HEK293 (cell line): ENCODE measurements at regions not wholly inside any gene's neighbourhood (a gene's known extent, or its start where the extent isn't known, plus 50 kb on each side); places are given as distances from the start of the nearest gene placed in this dataset.

Experiments
- CTCF ChIA-PET: fragments of 350-600 bp; formaldehyde crosslinking; extraction: SDS; loops from one replicate; lab custom pipeline; 2021; ENCODE audit warnings: antibody characterized with exemption; lab: Yijun Ruan, JAX
- POLR2A ChIA-PET: fragments of 300-600 bp; formaldehyde crosslinking; extraction: SDS; loops from one replicate; lab custom pipeline; 2020; ENCODE audit warnings: antibody characterized with exemption, inconsistent platforms; lab: Yijun Ruan, JAX
- H3K27ac ChIP-seq: fragments of 200-500 bp; sonication (Bioruptor generic); 2 replicates; pipeline ENCODE4 v1.5.1; 2014; ENCODE audit warnings: low read depth, low read length, control low read depth, inconsistent platforms; ENCODE audit errors: extremely low read depth
- H3K36me3 ChIP-seq, 2 experiments: fragments of 200-500 bp in 1 of 2; sonication (Bioruptor generic) in 1 of 2; 1 replicate in 1 of 2; 2 replicates in 1 of 2; pipeline ENCODE4 v1.5.1; 2014 to 2017; ENCODE audit warnings: inconsistent platforms in 2 of 2, low read length in 2 of 2; ENCODE audit not compliant: control insufficient read depth in 2 of 2, insufficient read depth in 1 of 2
- H3K4me1 ChIP-seq: fragments of 200-500 bp; sonication (Bioruptor generic); 2 replicates; pipeline ENCODE4 v1.5.1; 2014; ENCODE audit warnings: mild to moderate bottlenecking, low read length, inconsistent platforms; ENCODE audit not compliant: control insufficient read depth, insufficient read depth
- H3K4me3 ChIP-seq: 2 replicates; pipeline ENCODE4 v1.5.1; 2011; ENCODE audit warnings: low read depth, mild to moderate bottlenecking, control low read depth, low read length, moderate library complexity
- H3K9me3 ChIP-seq: fragments of 200-500 bp; sonication (Bioruptor generic); 2 replicates; pipeline ENCODE4 v1.5.1; 2014; ENCODE audit warnings: low read depth, low read length, inconsistent platforms; ENCODE audit not compliant: control insufficient read depth, insufficient read depth
- BCL6B ChIP-seq: fragments of 450-650 bp; formaldehyde crosslinking; IDR thresholded peaks from 2 replicates; pipeline ENCODE4 v1.5.1; 2017; ENCODE audit warnings: missing biosample characterization, missing genetic modification characterization
- ELK4 ChIP-seq: IDR thresholded peaks from 2 replicates; pipeline ENCODE4 v1.6.1; 2011; ENCODE audit warnings: mild to moderate bottlenecking, low read depth, low read length, borderline replicate concordance
- GLIS1 ChIP-seq: fragments of 450-650 bp; formaldehyde crosslinking; IDR thresholded peaks from 2 replicates; pipeline ENCODE4 v1.5.1; 2016; ENCODE audit warnings: missing biosample characterization, missing genetic modification characterization
- KLF7 ChIP-seq: fragments of 450-650 bp; formaldehyde crosslinking; IDR thresholded peaks from 2 replicates; pipeline ENCODE4 v1.5.1; 2016; ENCODE audit warnings: missing biosample characterization, missing genetic modification characterization, borderline replicate concordance
- MYNN ChIP-seq: fragments of 450-650 bp; formaldehyde crosslinking; IDR thresholded peaks from 2 replicates; pipeline ENCODE4 v1.5.1; 2016; ENCODE audit warnings: missing biosample characterization, missing genetic modification characterization, borderline replicate concordance
- MZF1 ChIP-seq: fragments of 450-650 bp; formaldehyde crosslinking; IDR thresholded peaks from 2 replicates; pipeline ENCODE4 v1.5.1; 2017; ENCODE audit warnings: missing biosample characterization, missing genetic modification characterization, borderline replicate concordance
- OSR2 ChIP-seq: fragments of 450-650 bp; formaldehyde crosslinking; IDR thresholded peaks from 2 replicates; pipeline ENCODE4 v1.5.1; 2016; ENCODE audit warnings: missing biosample characterization, missing genetic modification characterization
- PRDM10 ChIP-seq: fragments of 450-650 bp; formaldehyde crosslinking; IDR thresholded peaks from 2 replicates; pipeline ENCODE4 v1.5.1; 2016; ENCODE audit warnings: missing biosample characterization, missing genetic modification characterization
- REST ChIP-seq: fragments of 450-650 bp; formaldehyde crosslinking; IDR thresholded peaks from 2 replicates; pipeline ENCODE4 v1.5.1; 2016; ENCODE audit warnings: missing biosample characterization, missing genetic modification characterization
- SCRT2 ChIP-seq: fragments of 450-650 bp; formaldehyde crosslinking; IDR thresholded peaks from 2 replicates; pipeline ENCODE4 v1.5.1; 2016; ENCODE audit warnings: missing biosample characterization, missing genetic modification characterization
- SP2 ChIP-seq: fragments of 450-650 bp; formaldehyde crosslinking; IDR thresholded peaks from 2 replicates; pipeline ENCODE4 v1.5.1; 2016; ENCODE audit warnings: missing biosample characterization, missing genetic modification characterization
- ZBTB8A ChIP-seq: fragments of 450-650 bp; formaldehyde crosslinking; IDR thresholded peaks from 2 replicates; pipeline ENCODE4 v1.5.1; 2016; ENCODE audit warnings: missing biosample characterization, missing genetic modification characterization
- ZNF146 ChIP-seq: fragments of 450-650 bp; formaldehyde crosslinking; IDR thresholded peaks from 2 replicates; pipeline ENCODE4 v1.5.1; 2016; ENCODE audit warnings: missing biosample characterization, missing genetic modification characterization
- ZNF174 ChIP-seq: fragments of 450-650 bp; formaldehyde crosslinking; IDR thresholded peaks from 2 replicates; pipeline ENCODE4 v1.5.0; 2017; ENCODE audit warnings: missing biosample characterization, mild to moderate bottlenecking, missing genetic modification characterization
- ZNF184 ChIP-seq: fragments of 450-650 bp; IDR thresholded peaks from 2 replicates; pipeline ENCODE4 v1.5.1; 2018; ENCODE audit warnings: missing biosample characterization, mild to moderate bottlenecking, missing genetic modification characterization
- ZNF214 ChIP-seq: fragments of 450-650 bp; formaldehyde crosslinking; IDR thresholded peaks from 2 replicates; pipeline ENCODE4 v1.5.1; 2017; ENCODE audit warnings: missing biosample characterization, mild to moderate bottlenecking, missing genetic modification characterization, borderline replicate concordance
- ZNF302 ChIP-seq: fragments of 450-650 bp; formaldehyde crosslinking; IDR thresholded peaks from 2 replicates; pipeline ENCODE4 v1.5.1; 2016; ENCODE audit warnings: missing biosample characterization, missing genetic modification characterization, low read depth
- ZNF394 ChIP-seq: fragments of 450-650 bp; formaldehyde crosslinking; IDR thresholded peaks from 2 replicates; pipeline ENCODE4 v1.5.1; 2016; ENCODE audit warnings: missing biosample characterization, missing genetic modification characterization, mild to moderate bottlenecking, moderate library complexity, borderline replicate concordance
- ZNF433 ChIP-seq: fragments of 450-650 bp; formaldehyde crosslinking; IDR thresholded peaks from 2 replicates; pipeline ENCODE4 v1.5.1; 2016; ENCODE audit warnings: missing biosample characterization, missing genetic modification characterization, low read depth
- ZNF510 ChIP-seq: fragments of 450-650 bp; formaldehyde crosslinking; IDR thresholded peaks from 2 replicates; pipeline ENCODE4 v1.5.1; 2018; ENCODE audit warnings: mild to moderate bottlenecking, missing genetic modification characterization, missing biosample characterization; ENCODE audit not compliant: insufficient replicate concordance
- ZNF549 ChIP-seq: fragments of 450-650 bp; IDR thresholded peaks from 2 replicates; pipeline ENCODE4 v1.5.1; 2018; ENCODE audit warnings: missing biosample characterization, missing genetic modification characterization, mild to moderate bottlenecking, inconsistent platforms, moderate library complexity
- ZNF629 ChIP-seq: fragments of 450-650 bp; formaldehyde crosslinking; IDR thresholded peaks from 2 replicates; pipeline ENCODE4 v1.5.1; 2017; ENCODE audit warnings: missing biosample characterization, missing genetic modification characterization
- ZNF660 ChIP-seq: fragments of 450-650 bp; IDR thresholded peaks from 2 replicates; pipeline ENCODE4 v1.5.1; 2018; ENCODE audit warnings: missing biosample characterization, mild to moderate bottlenecking, missing genetic modification characterization
- ZXDB ChIP-seq: fragments of 450-650 bp; formaldehyde crosslinking; IDR thresholded peaks from 2 replicates; pipeline ENCODE4 v1.5.1; 2016; ENCODE audit warnings: missing biosample characterization, missing genetic modification characterization

- TF ChIP-seq ZNF549 (tag by site-specific recombination) = peak; percentile 92
- no peak for TF ChIP-seq ZNF302 (tag by site-specific recombination)
- TF ChIP-seq ZNF214 (tag by site-specific recombination) = peak; percentile 59; the same call in 1 of the 2 replicates
- peak; percentile 92 for TF ChIP-seq ZNF184 (tag by site-specific recombination)
- TF ChIP-seq KLF7 = no peak
- TF ChIP-seq BCL6B (tag by site-specific recombination) = peak; percentile 81
- TF ChIP-seq ZNF146 (tag by site-specific recombination) = no peak
- peak; percentile 75 for TF ChIP-seq ZNF510
- no peak for TF ChIP-seq ZBTB8A (tag by site-specific recombination)
- TF ChIP-seq SP2 (tag by site-specific recombination) = no peak
- peak; percentile 81 for TF ChIP-seq ZNF660
- TF ChIP-seq MZF1 (tag by site-specific recombination) = peak; percentile 54; the same call in 1 of the 2 replicates
- peak; percentile 62 for TF ChIP-seq OSR2 (tag by site-specific recombination)
- peak; percentile 89; the same call in 1 of the 2 replicates for TF ChIP-seq ZNF174 (tag by site-specific recombination)
- TF ChIP-seq ZNF394 (tag by site-specific recombination) = no peak
- no peak for TF ChIP-seq SCRT2 (tag by site-specific recombination)
- TF ChIP-seq ZNF629 (tag by site-specific recombination) = peak; percentile 35; the same call in 1 of the 2 replicates
- TF ChIP-seq ZXDB (tag by site-specific recombination) = 0 out of 2 replicates have a peak, but pooled peaks have one; percentile 20
- TF ChIP-seq ZNF433 (tag by site-specific recombination) = no peak
- no peak for TF ChIP-seq MYNN (tag by site-specific recombination)
- no peak for TF ChIP-seq ELK4
Observed at GRCh38 chr7:112572669-112573301, 92.0 kb downstream of the LSMEM1 start (continued).

- Histone ChIP-seq H3K4me3 (no peak overlapping the region), H3K4me1 (peaks cover 13% of the 10 kb centered on the region), H3K27ac (peak overlapping the region; percentile 24), H3K36me3 (no peaks in the 10 kb centered on the region), H3K9me3 (no peaks in the 10 kb centered on the region)
- CTCF ChIA-PET = interaction anchor here (0.6 to 3.0 kb wide), 4 partner anchors 11 to 323 kb away, joined by 3 to 8 read pairs (median 5); no protein-coding TSS in a partner anchor
- POLR2A ChIA-PET = no interaction called here
- TF ChIP-seq SCRT2 (tag by site-specific recombination) (peak; percentile 92), REST (tag by site-specific recombination) (no peak), PRDM10 (tag by site-specific recombination) (no peak), GLIS1 (tag by site-specific recombination) (peak; percentile 63)
Observed at GRCh38 chr7:112573302-112574039, 92.7 kb downstream of the LSMEM1 start.
